NT2/D1 (cell line): ENCODE measurements at regions not wholly inside any gene's neighbourhood (a gene's known extent, or its start where the extent isn't known, plus 50 kb on each side); places are given as distances from the start of the nearest gene placed in this dataset.

Source experiments
- YY1 ChIP-seq: IDR thresholded peaks from 2 replicates; pipeline ENCODE4 v1.6.1; 2011; ENCODE audit not compliant: insufficient read length, insufficient read depth
- ZNF274 ChIP-seq: IDR thresholded peaks from 2 replicates; pipeline ENCODE4 v1.6.1; 2011; ENCODE audit warnings: mild to moderate bottlenecking, low read depth, low read length

DNA sequence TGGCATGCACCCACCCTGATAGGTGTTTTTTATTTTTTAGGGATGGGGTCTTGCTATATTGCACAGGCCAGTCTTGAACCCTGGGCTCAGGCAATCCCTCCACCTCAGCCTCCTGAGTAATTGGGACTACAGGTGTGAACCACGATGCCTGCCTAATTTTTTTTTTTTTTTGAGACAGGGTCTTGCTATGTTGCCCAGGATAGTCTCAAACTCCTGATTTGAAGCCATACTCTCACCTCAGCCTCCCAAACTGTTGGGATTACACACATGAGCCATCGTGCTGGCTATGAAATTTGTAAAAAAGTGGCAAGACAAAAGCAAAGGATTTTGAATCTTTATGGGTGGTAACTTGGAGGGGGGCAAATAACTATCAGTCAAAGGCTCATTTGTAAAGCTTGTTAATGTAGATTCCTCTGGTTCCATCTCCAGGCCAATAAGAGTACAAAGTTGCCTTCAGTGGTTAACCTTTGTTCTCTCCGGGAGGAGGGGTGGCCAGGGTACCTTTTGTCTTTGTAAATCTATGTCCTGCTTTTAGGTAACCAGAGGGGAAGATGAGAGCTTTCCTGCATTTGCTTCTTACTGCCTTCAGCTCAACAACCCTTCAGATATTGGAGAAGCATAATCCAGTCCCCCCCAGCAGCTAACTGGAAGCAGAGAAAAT is 372.0 kb upstream of the JARID2 start:
- TF ChIP-seq YY1 (no peak), ZNF274 (no peak)
